GM18873 (cell line): ENCODE measurements at regions not wholly inside any gene's neighbourhood (a gene's known extent, or its start where the extent isn't known, plus 50 kb on each side); places are given as distances from the start of the nearest gene placed in this dataset.

Source experiments
- ATAC-seq: cut with Tn5 transposase; IDR thresholded peaks from one replicate; pipeline ENCODE4 v1.9.1; 2021; ENCODE audit warnings: mild to moderate bottlenecking, moderate library complexity, moderate number of reproducible peaks; ENCODE audit not compliant: unreplicated experiment, low FRiP score

DNA sequence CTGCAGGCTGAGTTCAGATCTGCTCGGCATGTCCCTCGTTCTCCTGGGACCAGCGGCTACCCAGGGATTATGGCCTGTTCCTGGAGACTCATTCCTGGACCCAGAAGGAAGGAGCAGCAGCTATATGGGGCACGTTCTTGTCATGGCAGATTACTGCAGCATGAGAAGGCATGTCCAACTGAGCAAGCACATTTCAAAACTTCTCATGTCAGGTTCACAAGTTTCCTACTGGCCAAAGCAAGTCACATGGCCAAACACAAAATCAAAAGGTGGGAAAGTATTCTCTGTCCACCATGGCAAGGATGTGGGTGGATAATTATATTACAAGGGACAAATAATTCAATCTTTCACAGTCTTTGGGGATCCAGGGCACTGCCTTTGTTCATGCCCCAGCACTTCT lies 71.9 kb upstream of the C15orf39 start:
- no peak for ATAC-seq

DNA sequence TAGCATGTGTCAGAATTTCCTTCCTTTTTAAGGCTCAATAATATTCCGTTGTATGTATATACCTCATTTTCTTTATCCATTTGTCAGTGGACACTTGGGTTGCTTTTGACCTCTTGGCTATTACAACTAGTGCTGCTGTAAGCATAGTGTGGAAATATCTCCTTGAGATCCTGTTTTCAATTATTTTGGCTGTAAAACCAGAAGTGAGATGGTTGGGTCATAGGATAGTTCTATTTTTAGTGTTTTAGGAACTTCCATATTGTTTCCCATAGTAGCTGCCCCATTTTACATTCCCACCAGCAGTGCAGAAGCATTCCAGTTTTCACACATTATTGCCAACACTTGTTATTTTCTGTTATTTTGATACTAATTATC lies 70.4 kb upstream of the C15orf39 start:
- ATAC-seq, result no peak

DNA sequence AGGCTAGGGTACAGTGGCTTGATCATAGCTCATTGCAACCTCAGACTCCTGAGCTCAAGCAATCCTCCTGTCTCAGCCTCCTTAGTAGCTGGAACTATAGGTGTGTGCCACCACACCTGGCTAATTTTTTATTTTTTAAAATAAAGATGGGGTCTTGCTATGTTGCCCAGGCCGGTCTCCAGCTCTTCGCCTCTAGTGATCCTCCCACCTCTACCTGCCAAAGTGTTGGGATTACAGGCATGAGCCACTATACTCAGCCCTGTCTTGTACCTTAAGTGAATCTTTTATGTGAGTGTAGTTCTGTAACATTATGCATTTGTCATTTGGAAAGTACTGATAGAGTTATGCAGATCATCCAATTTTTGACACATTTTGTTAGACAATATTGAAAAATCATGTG lies 66.9 kb upstream of the C15orf39 start:
- no peak for ATAC-seq

DNA sequence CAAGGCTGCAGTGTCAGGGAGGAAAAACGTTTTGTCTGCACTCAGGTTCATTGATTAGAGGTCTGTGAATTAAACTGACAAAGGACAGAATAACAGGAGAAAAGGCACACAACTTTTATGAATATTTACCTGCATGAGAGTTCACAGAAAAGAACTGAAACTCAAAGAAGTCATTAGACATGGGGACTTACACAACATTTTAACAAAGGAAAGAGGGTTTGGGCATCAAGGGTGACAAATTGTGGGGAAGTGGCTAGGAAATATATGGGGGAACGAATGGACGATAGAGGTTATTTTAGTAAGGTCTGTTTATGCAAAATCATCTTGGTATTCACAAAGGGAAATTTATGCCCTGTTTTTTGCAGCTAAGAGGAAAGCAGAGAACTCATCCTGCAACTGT lies 65.6 kb upstream of the C15orf39 start:
- no peak for ATAC-seq

GRCh38 chr15:75136758-75137157 lies 64.9 kb upstream of the C15orf39 start:
- no peak for ATAC-seq

- no peak for ATAC-seq
These were observed 63.4 kb upstream of the C15orf39 start for GRCh38 chr15:75138016-75138999.

DNA sequence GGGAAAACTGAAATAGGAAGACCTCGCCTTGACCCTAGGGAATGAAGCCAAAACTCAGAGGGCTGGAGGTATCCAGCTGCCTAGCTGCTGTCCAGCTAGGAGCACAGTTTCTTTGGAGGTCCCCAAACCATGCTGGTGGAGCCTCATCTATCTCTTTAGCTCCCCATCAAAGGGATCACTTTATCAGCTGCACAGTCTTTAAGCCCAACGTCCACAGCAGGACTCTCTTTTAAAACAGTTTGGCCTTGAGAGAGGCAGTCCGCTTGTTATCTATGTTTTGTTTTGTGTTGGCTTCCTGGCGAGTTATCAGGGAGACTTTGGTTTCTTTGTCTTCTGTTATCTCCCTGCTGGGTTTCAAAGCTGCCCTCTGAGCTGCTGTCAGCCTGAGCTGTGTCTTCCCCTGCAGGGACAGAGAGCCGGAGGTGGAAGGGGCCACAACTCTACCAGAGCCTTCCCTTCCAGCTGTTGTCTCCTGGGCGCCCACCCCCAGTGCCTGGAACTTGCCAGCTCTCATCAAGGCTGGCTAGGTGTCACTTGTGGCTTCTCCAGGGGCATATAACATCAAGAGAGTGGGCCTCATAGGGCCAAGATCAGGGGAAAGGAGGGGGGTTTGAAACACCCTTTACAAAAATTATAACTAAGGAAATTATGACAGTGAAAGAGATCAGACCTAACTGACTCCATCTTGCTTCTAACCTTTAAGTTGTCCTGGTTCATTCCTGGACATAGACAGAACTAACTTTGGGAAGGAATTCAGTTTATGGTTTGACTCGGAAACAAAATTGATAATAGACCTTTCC lies 61.4 kb upstream of the C15orf39 start:
- ATAC-seq, result no peak

- no peak for ATAC-seq
These were observed 59.2 kb upstream of the C15orf39 start for GRCh38 chr15:75142499-75142898.

DNA sequence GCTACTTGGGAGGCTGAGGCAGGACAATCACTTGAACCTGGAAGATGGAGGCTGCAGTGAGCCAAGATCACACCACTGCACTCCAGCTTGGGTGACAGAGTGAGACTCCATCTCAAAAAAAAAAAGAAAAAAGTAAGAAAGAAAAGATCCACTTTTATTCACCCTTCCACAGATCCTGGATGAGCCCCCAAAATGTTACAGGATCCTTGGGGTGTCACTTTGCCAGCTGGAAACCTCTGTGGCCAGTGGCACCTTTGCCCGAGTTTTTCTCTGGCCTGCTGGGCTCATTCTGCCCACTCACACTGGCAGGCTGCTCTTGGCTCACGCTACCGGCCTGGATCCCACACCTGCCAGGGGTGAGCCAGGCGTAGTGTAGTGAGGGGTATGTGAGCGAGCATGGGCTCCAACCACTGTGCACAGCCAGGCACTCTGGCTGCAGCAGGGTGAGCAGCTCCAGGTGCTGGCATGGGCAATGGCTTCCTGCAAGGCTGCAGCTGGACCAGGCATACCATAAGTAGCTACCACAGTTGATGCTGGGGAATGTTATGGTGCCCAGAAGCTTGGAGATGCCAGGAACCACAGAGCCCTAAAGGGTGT lies 57.8 kb upstream of the C15orf39 start:
- no peak for ATAC-seq

DNA sequence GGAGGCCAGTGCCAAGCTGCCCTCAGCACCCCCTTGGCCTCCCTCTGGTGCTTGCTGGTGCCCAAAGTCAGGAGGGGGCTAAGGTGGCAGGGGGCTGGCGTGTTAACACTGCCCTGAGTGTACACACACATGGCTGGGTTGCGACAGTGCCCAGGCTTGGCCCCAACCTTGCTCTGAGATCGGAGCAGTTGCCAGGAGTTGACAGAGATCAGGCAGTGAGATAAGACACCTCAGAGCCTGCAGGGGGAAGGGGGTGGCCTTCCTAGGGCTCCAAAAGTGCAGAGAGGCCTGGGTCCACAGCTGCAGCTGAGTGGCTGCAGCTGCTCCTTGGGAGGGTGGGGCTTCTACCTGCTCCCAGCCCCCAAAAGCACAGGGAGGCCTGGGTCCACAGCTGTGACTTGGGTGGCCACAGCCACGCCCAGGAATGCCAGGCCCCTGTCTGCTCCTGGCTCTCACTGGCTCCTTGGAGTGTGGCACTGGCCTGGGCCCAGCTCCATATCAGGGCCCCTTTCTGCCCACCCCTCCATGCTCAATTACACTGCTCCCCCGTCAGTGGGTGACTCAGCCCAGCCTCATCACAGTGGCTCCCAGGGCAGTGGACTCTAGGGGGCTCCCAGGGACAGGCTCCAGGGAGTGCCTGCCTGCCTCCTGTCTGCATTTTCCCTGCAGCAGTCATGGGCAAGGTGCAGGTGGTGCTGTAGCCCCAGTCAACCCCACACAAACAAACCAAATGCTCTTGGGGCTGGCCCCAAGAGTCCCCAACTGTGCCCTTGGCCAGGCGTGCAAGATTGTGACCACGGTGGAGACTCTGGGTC lies 56.4 kb upstream of the C15orf39 start:
- ATAC-seq, result no peak

DNA sequence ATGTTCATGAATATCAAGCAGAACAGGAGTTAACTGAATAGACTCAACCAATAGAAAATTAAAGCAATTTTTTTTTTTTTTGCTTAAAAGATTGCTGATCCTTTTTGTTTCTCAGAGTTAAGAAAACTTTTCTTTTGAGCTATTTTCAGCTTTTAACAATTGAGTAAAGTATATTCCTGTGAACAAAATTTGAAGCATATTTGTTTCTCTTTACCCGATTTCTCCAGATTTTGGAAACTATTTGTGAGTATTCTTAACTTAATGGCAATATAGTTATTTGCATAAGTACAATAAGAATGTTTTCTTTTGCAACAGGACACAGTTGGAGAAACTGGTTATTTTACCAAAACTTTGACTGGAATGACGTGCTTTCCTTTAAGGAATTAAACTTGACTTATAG lies 53.4 kb upstream of the C15orf39 start:
- ATAC-seq, result no peak

- no peak for ATAC-seq
These were observed 51.6 kb upstream of the C15orf39 start for GRCh38 chr15:75149867-75150709.

DNA sequence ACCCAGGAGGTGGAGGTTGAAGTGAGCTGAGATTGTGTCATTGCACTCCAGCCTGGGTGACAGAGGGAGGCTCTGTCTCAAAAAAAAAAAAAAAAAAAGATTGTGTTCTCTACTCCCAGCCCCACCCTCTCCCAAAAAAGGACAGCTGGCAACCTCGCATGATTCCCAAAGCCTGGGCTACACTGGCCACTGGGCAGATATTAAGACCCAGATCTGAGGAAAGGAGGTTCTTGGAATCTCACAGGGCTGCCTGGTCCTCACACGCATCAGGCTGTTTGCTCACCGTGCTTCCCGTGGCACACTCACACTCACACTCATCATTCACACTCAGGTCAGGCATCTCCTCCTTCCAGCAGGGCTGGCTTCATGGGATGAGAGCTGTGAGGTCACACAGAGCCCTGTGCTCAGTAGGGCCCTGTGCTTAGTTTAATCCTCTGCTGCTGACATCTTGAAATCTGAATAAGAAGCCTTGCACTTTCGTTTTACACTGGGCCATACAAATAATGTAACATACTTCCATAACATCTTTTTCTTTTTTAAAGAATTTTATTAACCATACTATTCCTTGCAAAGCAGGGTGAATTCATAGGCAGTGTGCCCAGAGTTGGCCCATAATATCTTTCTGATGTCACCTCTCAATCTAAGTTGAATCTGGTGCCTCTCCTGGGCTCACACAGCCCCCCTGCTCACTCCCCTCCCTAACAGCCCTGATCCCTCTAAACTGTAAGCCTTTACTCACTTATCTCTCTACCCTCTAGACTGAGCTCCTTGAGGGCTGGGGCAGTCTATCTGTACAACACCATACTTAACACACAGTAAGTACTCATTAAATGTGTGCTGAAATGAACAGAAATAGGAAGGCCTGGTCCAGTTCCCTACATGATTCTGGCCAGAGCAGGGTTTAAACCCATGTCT lies 50.2 kb upstream of the C15orf39 start:
- no peak for ATAC-seq
